MM.1S (cell line): ENCODE measurements at regions not wholly inside any gene's neighbourhood (a gene's known extent, or its start where the extent isn't known, plus 50 kb on each side); places are given as distances from the start of the nearest gene placed in this dataset.
"Not testable (repeated sequence)": the region's sequence is repeated elsewhere in the genome, so short reads cannot be mapped to it uniquely, and the experiment has no call there.

ENCODE experiments used
- DNase-seq: peaks from one replicate; pipeline ENCODE4 v3.0.0-alpha.2; 2015
- H2AFZ ChIP-seq: fragments of 300-600 bp; sonication (generic); 2 replicates; pipeline ENCODE4 v1.6.0; 2016; ENCODE audit warnings: antibody characterized with exemption, low read length
- H3F3A ChIP-seq: fragments of 300-600 bp; sonication (generic); 2 replicates; pipeline ENCODE4 v1.6.1; 2016; ENCODE audit warnings: mild to moderate bottlenecking, antibody characterized with exemption, low read length, moderate library complexity, mixed read lengths; ENCODE audit not compliant: insufficient read depth
- H3K27ac ChIP-seq: fragments of 300-600 bp; sonication (generic); 2 replicates; pipeline ENCODE4 v1.5.1; 2016; ENCODE audit warnings: mild to moderate bottlenecking, low read length
- H3K27me3 ChIP-seq: fragments of 300-600 bp; sonication (generic); replicated peaks from 2 replicates; pipeline ENCODE4 v1.6.0; 2016; ENCODE audit warnings: low read length; ENCODE audit not compliant: insufficient read depth
- H3K36me3 ChIP-seq: fragments of 300-600 bp; sonication (generic); replicated peaks from 2 replicates; pipeline ENCODE4 v1.6.1; 2016; ENCODE audit warnings: mild to moderate bottlenecking, low read length, mixed read lengths; ENCODE audit not compliant: insufficient read depth
- H3K4me1 ChIP-seq: fragments of 300-600 bp; sonication (generic); 2 replicates; pipeline ENCODE4 v1.6.1; 2016; ENCODE audit warnings: low read length, mixed read lengths
- H3K4me2 ChIP-seq: fragments of 300-600 bp; sonication (generic); 2 replicates; pipeline ENCODE4 v1.6.0; 2016; ENCODE audit warnings: low read depth, low read length
- H3K4me3 ChIP-seq: fragments of 300-600 bp; sonication (generic); 2 replicates; pipeline ENCODE4 v1.5.1; 2016; ENCODE audit warnings: low read length, mixed read lengths
- H3K79me2 ChIP-seq: fragments of 300-600 bp; sonication (generic); 2 replicates; pipeline ENCODE4 v1.6.1; 2016; ENCODE audit warnings: mixed run types, low read length, mixed read lengths
- H3K9ac ChIP-seq: fragments of 300-600 bp; sonication (generic); 2 replicates; pipeline ENCODE4 v1.6.1; 2016; ENCODE audit warnings: low read length, mixed read lengths
- H3K9me2 ChIP-seq: fragments of 300-600 bp; sonication (generic); replicated peaks from 2 replicates; pipeline ENCODE4 v1.6.1; 2016; ENCODE audit warnings: mild to moderate bottlenecking, low read length, mixed read lengths; ENCODE audit not compliant: insufficient read depth
- H3K9me3 ChIP-seq: fragments of 300-600 bp; sonication (generic); replicated peaks from 2 replicates; pipeline ENCODE4 v1.6.1; 2016; ENCODE audit warnings: mild to moderate bottlenecking, low read length, mixed read lengths; ENCODE audit not compliant: insufficient read depth
- H4K20me1 ChIP-seq: fragments of 300-600 bp; sonication (generic); 2 replicates; pipeline ENCODE4 v1.6.1; 2016; ENCODE audit warnings: mild to moderate bottlenecking, low read length, moderate library complexity, mixed read lengths; ENCODE audit not compliant: insufficient read depth

- H3K4me1 ChIP-seq, H3K9me3 ChIP-seq, H3K4me2 ChIP-seq, H3K9me2 ChIP-seq, H3K4me3 ChIP-seq, H3K79me2 ChIP-seq, H2AFZ ChIP-seq, H3K9ac ChIP-seq, H3F3A ChIP-seq, H4K20me1 ChIP-seq, H3K27me3 ChIP-seq, H3K36me3 ChIP-seq, H3K27ac ChIP-seq: not testable (repeated sequence)
- DNase-seq: peak; percentile 23
These were observed 3955.9 kb upstream of the TPTE start for GRCh38 chr21:6565190-6566094.

GRCh38 chr21:6567542-6567941 lies 3953.8 kb upstream of the TPTE start:
- not testable (repeated sequence) for H2AFZ ChIP-seq, H3K27ac ChIP-seq, H3K9ac ChIP-seq, DNase-seq, H3K4me2 ChIP-seq, H3K9me2 ChIP-seq, H3K4me3 ChIP-seq, H3K9me3 ChIP-seq, H3K36me3 ChIP-seq, H3K4me1 ChIP-seq, H3K79me2 ChIP-seq, H3F3A ChIP-seq, H3K27me3 ChIP-seq, H4K20me1 ChIP-seq

GRCh38 chr21:6569152-6569551 lies 3952.2 kb upstream of the TPTE start:
- not testable (repeated sequence) for H3F3A ChIP-seq, DNase-seq, H3K9me3 ChIP-seq, H3K4me2 ChIP-seq, H3K79me2 ChIP-seq, H3K27me3 ChIP-seq, H3K4me3 ChIP-seq, H3K27ac ChIP-seq, H3K9me2 ChIP-seq, H4K20me1 ChIP-seq, H3K9ac ChIP-seq, H3K36me3 ChIP-seq, H3K4me1 ChIP-seq, H2AFZ ChIP-seq

GRCh38 chr21:6569587-6570392 lies 3951.6 kb upstream of the TPTE start:
- not testable (repeated sequence) for H3K4me2 ChIP-seq, H3K4me3 ChIP-seq, DNase-seq, H4K20me1 ChIP-seq, H3K9me2 ChIP-seq, H2AFZ ChIP-seq, H3K79me2 ChIP-seq, H3K36me3 ChIP-seq, H3F3A ChIP-seq, H3K27ac ChIP-seq, H3K27me3 ChIP-seq, H3K9me3 ChIP-seq, H3K4me1 ChIP-seq, H3K9ac ChIP-seq

- not testable (repeated sequence) for H3K79me2 ChIP-seq, H3K36me3 ChIP-seq, H3F3A ChIP-seq, H3K4me1 ChIP-seq, H3K9ac ChIP-seq, H4K20me1 ChIP-seq, H3K4me3 ChIP-seq, H3K27me3 ChIP-seq, H3K9me2 ChIP-seq, DNase-seq, H3K27ac ChIP-seq, H3K9me3 ChIP-seq, H2AFZ ChIP-seq, H3K4me2 ChIP-seq
These were observed 3950.5 kb upstream of the TPTE start for GRCh38 chr21:6570700-6571368.

- not testable (repeated sequence) for H3K9ac ChIP-seq, H3K4me3 ChIP-seq, H3K79me2 ChIP-seq, H3K4me1 ChIP-seq, H3K9me3 ChIP-seq, H3K27me3 ChIP-seq, H3K9me2 ChIP-seq, DNase-seq, H3K36me3 ChIP-seq, H3K27ac ChIP-seq, H3K4me2 ChIP-seq, H4K20me1 ChIP-seq, H3F3A ChIP-seq, H2AFZ ChIP-seq
These were observed 3947.8 kb upstream of the TPTE start for GRCh38 chr21:6573576-6573975.

- not testable (repeated sequence) for H3F3A ChIP-seq, H3K27ac ChIP-seq, H3K9me3 ChIP-seq, H3K9me2 ChIP-seq, H3K27me3 ChIP-seq, DNase-seq, H2AFZ ChIP-seq, H3K4me2 ChIP-seq, H3K4me1 ChIP-seq, H3K9ac ChIP-seq, H4K20me1 ChIP-seq, H3K79me2 ChIP-seq, H3K4me3 ChIP-seq, H3K36me3 ChIP-seq
These were observed 3941.6 kb upstream of the TPTE start for GRCh38 chr21:6579801-6580200.
